GM12878 (cell line): ENCODE measurements at regions not wholly inside any gene's neighbourhood (a gene's known extent, or its start where the extent isn't known, plus 50 kb on each side); places are given as distances from the start of the nearest gene placed in this dataset.

ENCODE experiments used
- ATAC-seq: fragments of 200-7000 bp; cut with Tn5 transposase; 3 replicates; pipeline ENCODE4 v1.9.1; 2020; ENCODE audit warnings: mild to moderate bottlenecking, moderate library complexity
- BruUV-seq: library from RNA; stranded (reverse); fragments of 400-500 nt; replicated peaks from 2 replicates; lab custom pipeline; 2021; lab: Mats Ljungman, UMichigan
- CTCF ChIA-PET: fragments of 300-600 bp; sonication (Branson Sonifier 250); formaldehyde crosslinking; extraction: SDS; loops from one replicate; lab custom pipeline; 2021; ENCODE audit warnings: inconsistent platforms; lab: Yijun Ruan, JAX
- POLR2A ChIA-PET: fragments of 350-600 bp; formaldehyde crosslinking; extraction: SDS; loops from one replicate; lab custom pipeline; 2021; ENCODE audit warnings: inconsistent platforms; lab: Charles Lee
- RAD21 ChIA-PET: fragments of 300-600 bp; sonication (Branson Sonifier 250); formaldehyde crosslinking; loops from one replicate; lab custom pipeline; 2023; ENCODE audit warnings: antibody characterized with exemption; ENCODE audit not compliant: unreplicated experiment; lab: Charles Lee
- SMC1A ChIA-PET: fragments of 300-600 bp; sonication (Branson Sonifier 250); formaldehyde crosslinking; loops from one replicate; lab custom pipeline; 2023; ENCODE audit not compliant: unreplicated experiment, uncharacterized antibody; lab: Charles Lee
- DNase-seq: peaks from one replicate; pipeline ENCODE4 v3.0.0-alpha.2; 2011; ENCODE audit warnings: low read depth, low spot score
- FAIRE-seq: peaks from 3 replicates; lab custom pipeline; 2011; peaks lifted over from hg19 to GRCh38; lab: Jason Lieb, UNC
- H2AFZ ChIP-seq: 2 replicates; pipeline ENCODE4 v1.6.0; 2011; ENCODE audit warnings: low read depth, low read length, control low read depth; ENCODE audit not compliant: control insufficient read depth
- H3K27ac ChIP-seq: 2 replicates; pipeline ENCODE4 v1.5.1; 2011; ENCODE audit warnings: control low read depth; ENCODE audit not compliant: control insufficient read depth, insufficient read depth
- H3K27me3 ChIP-seq, 2 experiments: replicated peaks in 1 of 2; 2 replicates each; pipeline versions ENCODE4 v1.6.0 to v1.6.1; 2011; ENCODE audit warnings: low read length in 1 of 2; ENCODE audit not compliant: control insufficient read depth in 2 of 2, insufficient read depth in 2 of 2
- H3K36me3 ChIP-seq, 2 experiments: 2 replicates each; pipeline ENCODE4 v1.5.1; 2011; ENCODE audit warnings: low read length in 1 of 2; ENCODE audit not compliant: control insufficient read depth in 2 of 2, insufficient read depth in 2 of 2
- H3K4me1 ChIP-seq: 2 replicates; pipeline ENCODE4 v1.6.1; 2011; ENCODE audit warnings: mild to moderate bottlenecking, low read length, moderate library complexity, mixed read lengths; ENCODE audit not compliant: control insufficient read depth, insufficient read depth
- H3K4me2 ChIP-seq: 2 replicates; pipeline ENCODE4 v1.6.0; 2011; ENCODE audit warnings: control low read depth; ENCODE audit not compliant: control insufficient read depth, insufficient read depth
- H3K4me3 ChIP-seq: fragments of 200-600 bp; sonication (generic); 2 replicates; pipeline ENCODE4 v1.5.1; 2016
- H3K79me2 ChIP-seq: 2 replicates; pipeline ENCODE4 v1.6.0; 2011; ENCODE audit warnings: low read length; ENCODE audit not compliant: control insufficient read depth, insufficient read depth
- H3K9ac ChIP-seq: 2 replicates; pipeline ENCODE4 v1.8.0; 2011; ENCODE audit warnings: low read length, control low read depth, mixed read lengths; ENCODE audit not compliant: control insufficient read depth, insufficient read depth
- H3K9me3 ChIP-seq: replicated peaks from 3 replicates; pipeline ENCODE4 v1.5.1; 2011; ENCODE audit warnings: mild to moderate bottlenecking, low read length; ENCODE audit not compliant: control insufficient read depth, insufficient read depth
- H4K20me1 ChIP-seq: 2 replicates; pipeline ENCODE4 v1.6.0; 2011; ENCODE audit not compliant: control insufficient read depth, insufficient read depth
- ATF2 ChIP-seq: IDR thresholded peaks from 2 replicates; pipeline ENCODE4 v1.6.1; 2012; ENCODE audit warnings: low read length, inconsistent platforms
- MAX ChIP-seq: IDR thresholded peaks from 2 replicates; pipeline ENCODE4 v1.6.1; 2012; ENCODE audit warnings: low read depth, low read length, improper control_type of control experiment
- MYC ChIP-seq: IDR thresholded peaks from 2 replicates; pipeline ENCODE4 v1.6.1; 2011; ENCODE audit warnings: mild to moderate bottlenecking, low read length, moderate library complexity, inconsistent platforms; ENCODE audit not compliant: insufficient read depth, insufficient replicate concordance, insufficient read length, severe bottlenecking
- NKRF ChIP-seq: fragments of 450-650 bp; conservative IDR thresholded peaks from 2 replicates; pipeline ENCODE4 v1.6.1; 2017; ENCODE audit warnings: mild to moderate bottlenecking, moderate library complexity
- SIX5 ChIP-seq: IDR thresholded peaks from 2 replicates; pipeline ENCODE4 v1.6.1; 2011; ENCODE audit warnings: mild to moderate bottlenecking, low read depth, low read length, moderate library complexity; ENCODE audit not compliant: severe bottlenecking
- TARDBP ChIP-seq: IDR thresholded peaks from 2 replicates; pipeline ENCODE4 v1.6.1; 2016; ENCODE audit warnings: borderline replicate concordance
- ZNF207 ChIP-seq: fragments of 450-650 bp; IDR thresholded peaks from 2 replicates; pipeline ENCODE4 v1.6.1; 2014; ENCODE audit warnings: antibody characterized with exemption, mild to moderate bottlenecking, borderline replicate concordance
- ZNF274 ChIP-seq: IDR thresholded peaks from one replicate; pipeline ENCODE4 v1.8.0; 2011; ENCODE audit not compliant: insufficient read length, insufficient read depth
- WGBS: methylation state at CpG from one replicate; pipeline ENCODE4 v1.1.6; 2016; ENCODE audit warnings: low lambda C conversion rate; ENCODE audit not compliant: insufficient replicate concordance, insufficient coverage; ENCODE audit errors: missing lambda C conversion rate; 5-methylcytosine and 5-hydroxymethylcytosine counted together
- in situ Hi-C: fragments of 300-500 bp; cut with MboI; formaldehyde crosslinking; loops from 9 replicates; pipeline ENCODE4 v1.14.3; 2018; ENCODE audit warnings: mixed read lengths
- intact Hi-C: fragments of 100-400 bp; cut with micrococcal nuclease; formaldehyde crosslinking; loops from one replicate; pipeline ENCODE4 v1.14.2; 2022; ENCODE audit not compliant: unreplicated experiment

- no peak for DNase-seq
- Histone ChIP-seq H4K20me1 (no peaks in the 10 kb centered on the region), H3K79me2 (no peaks in the 10 kb centered on the region)
- TF ChIP-seq ATF2 (no peak), ZNF274 (no peak), TARDBP (no peak), SIX5 (no peak), NKRF (no peak), ZNF207 (no peak), MYC (no peak), MAX (no peak)
- TF ChIP-seq, all 136 proteins: peak for 0
- H3K4me2 ChIP-seq, result no peak overlapping the region
- RAD21 ChIA-PET, result no interaction called here
- no peak overlapping the region for H3K27ac ChIP-seq
- no peaks in the 10 kb centered on the region for H3K9me3 ChIP-seq
- H3K27me3 ChIP-seq, result no peaks in the 10 kb centered on the region
- CTCF ChIA-PET, result interaction anchor here (1.1 kb wide), 1 partner anchor 948 kb away, joined by 3 read pairs; no protein-coding TSS in a partner anchor
- in situ Hi-C loops, result no loop called here
- no TSS peak for BruUV-seq
- no peak overlapping the region for H3K4me3 ChIP-seq
- no peaks in the 10 kb centered on the region for H3K4me1 ChIP-seq
- intact Hi-C loops, result no loop called here
- no peaks in the 10 kb centered on the region for H3K36me3 ChIP-seq
- no peak overlapping the region for H3K9ac ChIP-seq
- SMC1A ChIA-PET, result interaction anchor here (1.4 kb wide), 1 partner anchor 253 kb away, joined by 3 read pairs; no protein-coding TSS in a partner anchor
- 5% methylated on average over 3 of the region's 3 CpGs for WGBS
- ATAC-seq, result no peak
- no peak for FAIRE-seq
- no peak overlapping the region for H2AFZ ChIP-seq
- POLR2A ChIA-PET, result no interaction called here
These were observed 137.3 kb upstream of the HNRNPA3 start for GRCh38 chr2:177075254-177075653.
